ENCODE measurements at regions not wholly inside any gene's neighbourhood (a gene's known extent, or its start where the extent isn't known, plus 50 kb on each side); places are given as distances from the start of the nearest gene placed in this dataset.

DNA sequence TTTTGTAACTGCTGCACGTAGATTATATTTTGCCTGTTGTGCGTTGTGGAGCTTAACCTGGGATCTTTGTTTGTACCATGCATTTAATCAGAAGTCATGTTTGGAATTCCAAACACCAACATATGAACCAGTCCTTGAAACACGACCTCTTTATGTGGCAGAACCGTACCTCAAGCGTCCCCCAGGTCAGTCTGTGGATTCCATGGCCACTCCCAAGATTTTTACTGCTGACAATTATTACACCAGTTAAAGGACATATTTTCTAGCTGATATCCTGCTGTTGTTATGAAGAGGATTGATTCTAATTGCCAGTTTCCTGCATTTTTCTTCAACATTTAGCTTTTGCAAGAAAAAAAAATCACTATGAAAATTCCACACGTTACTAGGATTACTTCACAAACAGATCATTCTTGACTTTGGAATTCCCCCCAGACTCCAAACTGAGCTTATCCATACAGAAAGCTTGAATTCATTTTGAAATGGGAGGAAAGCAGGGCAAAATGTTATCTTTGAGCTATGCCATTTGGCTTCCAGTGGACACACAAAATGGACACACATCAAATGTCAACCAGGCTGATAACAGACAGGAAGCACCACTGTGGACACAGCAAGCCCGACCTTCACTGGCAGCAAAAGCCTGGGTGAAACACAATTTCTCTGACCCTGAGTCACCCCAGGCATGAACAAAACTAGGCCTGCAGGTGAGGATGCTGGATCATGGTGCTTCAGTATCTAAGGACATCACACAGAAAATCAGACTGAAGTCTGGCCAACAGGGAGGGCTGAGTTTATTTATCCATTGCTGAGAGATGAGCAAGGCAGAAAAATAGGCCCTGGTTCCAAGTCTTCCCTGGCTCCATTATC lies 542.9 kb upstream of the JAG1 start:
- no peak overlapping the region for H3K4me3 ChIP-seq (ENCODE audit: low read depth, low read length)
- H3K27me3 ChIP-seq: 0 out of 2 replicates have a peak, but pooled peaks cover 10% of the 10 kb centered on the region
- H3K36me3 ChIP-seq: no peaks in the 10 kb centered on the region
- DNase-seq: no peak
- H3K4me1 ChIP-seq: no peaks in the 10 kb centered on the region
- no peaks in the 10 kb centered on the region for H3K9me3 ChIP-seq
- TF ChIP-seq, protein P1, sequence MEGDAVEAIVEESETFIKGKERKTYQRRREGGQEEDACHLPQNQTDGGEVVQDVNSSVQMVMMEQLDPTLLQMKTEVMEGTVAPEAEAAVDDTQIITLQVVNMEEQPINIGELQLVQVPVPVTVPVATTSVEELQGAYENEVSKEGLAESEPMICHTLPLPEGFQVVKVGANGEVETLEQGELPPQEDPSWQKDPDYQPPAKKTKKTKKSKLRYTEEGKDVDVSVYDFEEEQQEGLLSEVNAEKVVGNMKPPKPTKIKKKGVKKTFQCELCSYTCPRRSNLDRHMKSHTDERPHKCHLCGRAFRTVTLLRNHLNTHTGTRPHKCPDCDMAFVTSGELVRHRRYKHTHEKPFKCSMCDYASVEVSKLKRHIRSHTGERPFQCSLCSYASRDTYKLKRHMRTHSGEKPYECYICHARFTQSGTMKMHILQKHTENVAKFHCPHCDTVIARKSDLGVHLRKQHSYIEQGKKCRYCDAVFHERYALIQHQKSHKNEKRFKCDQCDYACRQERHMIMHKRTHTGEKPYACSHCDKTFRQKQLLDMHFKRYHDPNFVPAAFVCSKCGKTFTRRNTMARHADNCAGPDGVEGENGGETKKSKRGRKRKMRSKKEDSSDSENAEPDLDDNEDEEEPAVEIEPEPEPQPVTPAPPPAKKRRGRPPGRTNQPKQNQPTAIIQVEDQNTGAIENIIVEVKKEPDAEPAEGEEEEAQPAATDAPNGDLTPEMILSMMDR (IDR thresholded peaks at IDR 0.05; ENCODE audit: low read depth, low read length): no peak

DNA sequence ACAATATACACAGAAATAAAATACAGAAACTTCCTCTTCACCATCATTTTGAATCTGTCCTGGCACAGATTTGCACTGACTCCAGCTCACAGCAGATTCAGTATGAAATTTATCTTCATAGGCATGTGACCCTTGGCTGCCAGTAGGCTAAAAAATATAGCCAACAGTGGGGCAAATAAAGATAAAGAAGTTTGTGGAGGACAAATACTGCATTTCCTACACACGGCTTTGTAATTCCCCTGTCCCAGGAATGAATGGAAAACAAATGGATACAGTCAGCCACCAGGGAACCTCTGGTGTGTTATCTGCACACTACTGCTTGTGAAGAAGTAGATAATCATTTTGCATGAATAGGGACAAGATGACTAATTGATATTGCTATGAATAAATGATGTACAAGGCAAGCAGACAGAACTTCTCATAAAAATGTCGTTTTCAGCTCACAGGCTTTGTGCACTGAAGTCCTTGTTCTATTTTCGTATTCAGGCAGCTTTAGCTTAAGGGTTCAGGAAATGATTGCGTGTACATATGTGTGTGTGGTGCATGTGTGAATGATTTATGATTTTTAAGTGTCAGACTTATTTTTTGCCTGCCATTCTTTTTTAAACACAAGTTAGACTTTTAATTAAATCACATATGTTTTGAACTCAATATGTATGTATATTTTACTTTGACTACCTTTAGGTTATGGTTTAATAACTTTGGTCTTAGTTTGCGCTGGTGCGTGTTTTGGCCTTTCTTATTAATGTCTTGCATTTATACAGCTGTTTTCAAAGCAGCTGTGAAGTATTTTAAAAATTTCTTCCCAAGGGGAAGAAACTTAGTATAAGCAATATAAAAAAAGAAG lies 543.8 kb upstream of the JAG1 start:
- DNase-seq: no peak
- no peaks in the 10 kb centered on the region for H3K9me3 ChIP-seq
- H3K27me3 ChIP-seq: 0 out of 2 replicates have a peak, but pooled peaks cover 10% of the 10 kb centered on the region
- H3K4me3 ChIP-seq (ENCODE audit: low read depth, low read length): no peak overlapping the region
- H3K36me3 ChIP-seq: no peaks in the 10 kb centered on the region
- no peaks in the 10 kb centered on the region for H3K4me1 ChIP-seq
- TF ChIP-seq, protein P1 (IDR thresholded peaks at IDR 0.05; ENCODE audit: low read depth, low read length): no peak

DNA sequence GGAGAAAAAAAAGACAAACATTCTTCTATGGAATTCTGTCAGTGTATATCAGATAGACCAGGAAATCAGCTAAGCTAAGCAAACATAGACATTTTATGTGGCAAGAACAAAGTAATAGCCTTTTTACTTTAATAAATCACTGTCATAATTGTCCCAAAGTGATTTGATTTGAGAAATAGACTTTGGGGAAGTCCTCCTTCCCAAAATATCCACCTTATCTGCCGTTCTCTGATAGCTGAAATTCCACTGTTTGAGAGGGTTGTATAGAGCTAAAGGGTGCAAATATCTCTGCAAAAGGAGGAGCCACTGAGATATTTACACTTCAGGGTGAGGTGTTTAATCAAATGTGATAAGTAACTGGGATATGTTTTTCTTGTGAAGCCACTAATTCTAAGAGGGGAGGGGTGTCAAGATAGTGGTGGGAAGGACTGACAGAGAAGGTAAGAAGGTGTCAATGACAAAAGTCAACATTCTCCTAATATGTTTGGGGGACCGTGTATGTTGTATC lies 544.4 kb upstream of the JAG1 start:
- TF ChIP-seq, protein P1 (IDR thresholded peaks at IDR 0.05; ENCODE audit: low read depth, low read length): no peak
- H3K27me3 ChIP-seq: 0 out of 2 replicates have a peak, but pooled peaks cover 10% of the 10 kb centered on the region
- no peaks in the 10 kb centered on the region for H3K36me3 ChIP-seq
- no peaks in the 10 kb centered on the region for H3K9me3 ChIP-seq
- DNase-seq: no peak
- no peak overlapping the region for H3K4me3 ChIP-seq (ENCODE audit: low read depth, low read length)
- H3K4me1 ChIP-seq: no peaks in the 10 kb centered on the region

DNA sequence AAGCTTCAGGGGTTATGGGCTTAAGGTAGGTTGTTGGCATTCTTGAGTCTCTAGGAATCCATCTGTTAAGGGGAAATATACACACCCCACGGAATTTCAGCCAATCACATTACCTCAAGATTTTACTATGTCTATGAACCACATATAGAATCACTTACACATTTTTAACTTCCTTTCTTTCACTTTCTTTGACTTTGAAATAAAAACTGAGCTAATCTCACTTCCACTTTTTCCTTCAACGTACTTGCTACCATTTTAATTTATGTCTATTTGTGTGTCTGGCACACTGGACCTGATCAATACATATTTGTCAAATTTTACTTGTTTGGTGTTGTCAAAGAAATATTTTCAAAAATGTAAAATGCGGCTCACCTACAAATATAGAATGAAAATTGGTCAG lies 545.4 kb upstream of the JAG1 start:
- Histone ChIP-seq H3K9me3 (no peaks in the 10 kb centered on the region), H3K27me3 (0 out of 2 replicates have a peak, but pooled peaks cover 10% of the 10 kb centered on the region), H3K36me3 (no peaks in the 10 kb centered on the region), H3K4me3 (ENCODE audit: low read depth, low read length) (no peak overlapping the region), H3K4me1 (no peaks in the 10 kb centered on the region)
- no peak for DNase-seq
- TF ChIP-seq, protein P1 (IDR thresholded peaks at IDR 0.05; ENCODE audit: low read depth, low read length): no peak

DNA sequence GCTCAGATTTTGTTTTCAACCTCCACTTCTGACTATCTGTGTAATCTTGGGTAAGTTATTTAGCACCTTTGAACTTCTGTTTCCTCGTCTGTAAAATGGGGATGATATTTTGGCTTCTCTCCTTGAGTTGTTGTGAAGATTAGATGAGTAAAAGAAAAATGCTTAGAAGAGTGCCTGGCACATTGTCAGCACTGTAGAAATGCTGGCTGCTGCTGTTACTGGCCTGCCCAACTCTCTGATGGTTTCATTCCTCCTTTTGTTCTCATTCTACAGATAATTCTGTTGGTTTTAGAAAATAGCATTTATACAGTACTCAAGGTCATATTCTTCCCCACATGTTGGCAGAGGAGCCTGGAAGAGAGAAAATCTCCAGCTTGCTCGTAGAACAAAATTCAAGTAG lies 547.2 kb upstream of the JAG1 start:
- no peak for DNase-seq
- Histone ChIP-seq H3K9me3 (no peaks in the 10 kb centered on the region), H3K4me1 (no peaks in the 10 kb centered on the region), H3K27me3 (no peaks in the 10 kb centered on the region; the same call in 1 of the 2 replicates), H3K4me3 (ENCODE audit: low read depth, low read length) (no peak overlapping the region), H3K36me3 (no peaks in the 10 kb centered on the region)
- TF ChIP-seq, protein P1 (IDR thresholded peaks at IDR 0.05; ENCODE audit: low read depth, low read length): no peak
